Caco-2 (cell line): ENCODE measurements at regions not wholly inside any gene's neighbourhood (a gene's known extent, or its start where the extent isn't known, plus 50 kb on each side); places are given as distances from the start of the nearest gene placed in this dataset.

ENCODE experiments used
- BruUV-seq: library from RNA; stranded (reverse); fragments of 400-500 nt; replicated peaks from 2 replicates; lab custom pipeline; 2021; lab: Mats Ljungman, UMichigan
- CTCF ChIA-PET: fragments of 300-600 bp; sonication (Branson Sonifier 250); formaldehyde crosslinking; loops from one replicate; lab custom pipeline; 2022; ENCODE audit warnings: antibody characterized with exemption; lab: Charles Lee
- POLR2A ChIA-PET: fragments of 300-600 bp; sonication (Branson Sonifier 250); formaldehyde crosslinking; loops from one replicate; lab custom pipeline; 2022; ENCODE audit warnings: antibody characterized with exemption; lab: Charles Lee
- DNase-seq, 2 experiments: peaks; one replicate each; pipeline versions ENCODE4 v3.0.0 to v3.0.0-alpha.2; 2020 to 2022
- H3K27me3 ChIP-seq: replicated peaks from 2 replicates; pipeline ENCODE4 v1.6.0; 2011; ENCODE audit warnings: low read length; ENCODE audit not compliant: control insufficient read depth, insufficient read depth
- H3K36me3 ChIP-seq: 2 replicates; pipeline ENCODE4 v1.5.1; 2011; ENCODE audit warnings: low read length; ENCODE audit not compliant: control insufficient read depth, insufficient read depth
- H3K4me1 ChIP-seq: fragments of 250-450 bp; sonication (Bioruptor Pico); 2 replicates; pipeline ENCODE4 v1.5.1; 2020; ENCODE audit warnings: mild to moderate bottlenecking
- H3K4me3 ChIP-seq: 2 replicates; pipeline ENCODE4 v1.5.1; 2011; ENCODE audit warnings: low read depth, mild to moderate bottlenecking, control low read depth, low read length
- H3K9me3 ChIP-seq: fragments of 250-450 bp; sonication (Bioruptor Pico); 2 replicates; pipeline ENCODE4 v1.5.1; 2020; ENCODE audit warnings: mild to moderate bottlenecking, moderate library complexity
- H3K27ac Mint-ChIP-seq: one replicate; pipeline ENCODE4 v1.8.0; 2022; ENCODE audit warnings: mixed read lengths; ENCODE audit not compliant: unreplicated experiment
- H3K27me3 Mint-ChIP-seq: one replicate; pipeline ENCODE4 v1.8.0; 2022; ENCODE audit warnings: mixed read lengths; ENCODE audit not compliant: insufficient read depth, unreplicated experiment
- H3K36me3 Mint-ChIP-seq: one replicate; pipeline ENCODE4 v1.8.0; 2022; ENCODE audit warnings: mild to moderate bottlenecking, mixed read lengths; ENCODE audit not compliant: insufficient read depth, unreplicated experiment
- H3K4me1 Mint-ChIP-seq: one replicate; pipeline ENCODE4 v1.8.0; 2022; ENCODE audit warnings: low read depth, mixed read lengths; ENCODE audit not compliant: unreplicated experiment
- H3K4me3 Mint-ChIP-seq: one replicate; pipeline ENCODE4 v1.8.0; 2022; ENCODE audit warnings: mild to moderate bottlenecking, moderate library complexity, mixed read lengths; ENCODE audit not compliant: unreplicated experiment
- H3K9me3 Mint-ChIP-seq: one replicate; pipeline ENCODE4 v1.8.0; 2022; ENCODE audit warnings: mixed read lengths; ENCODE audit not compliant: unreplicated experiment
- CTCF ChIP-seq, 2 experiments: fragments of 200-600 bp in 1 of 2; IDR thresholded peaks; 1 replicate in 1 of 2; 2 replicates in 1 of 2; pipeline versions ENCODE4 v1.5.1 to v1.8.0; 2011 to 2022; ENCODE audit warnings: antibody characterized with exemption in 1 of 2, control low read depth in 1 of 2, inconsistent platforms in 1 of 2, low read depth in 1 of 2, low read length in 1 of 2, mild to moderate bottlenecking in 1 of 2, moderate library complexity in 1 of 2; ENCODE audit not compliant: insufficient read depth in 1 of 2, severe bottlenecking in 1 of 2, unreplicated experiment in 1 of 2
- intact Hi-C: fragments of 100-400 bp; cut with micrococcal nuclease; formaldehyde crosslinking; loops from one replicate; pipeline ENCODE4 v1.10.0; 2022; ENCODE audit not compliant: unreplicated experiment

- intact Hi-C loops: no loop called here
- no peaks in the 10 kb centered on the region for H3K4me1 Mint-ChIP-seq
- no TSS peak for BruUV-seq
- TF ChIP-seq CTCF (IDR thresholded peaks at IDR 0.05; ENCODE audit: insufficient read depth in 1 of 2, low read depth in 1 of 2, low read length in 1 of 2, severe bottlenecking in 1 of 2, unreplicated experiment in 1 of 2): no peak
- H3K27me3 Mint-ChIP-seq: no peaks in the 10 kb centered on the region
- Histone ChIP-seq H3K4me1 (no peaks in the 10 kb centered on the region), H3K36me3 (no peaks in the 10 kb centered on the region), H3K27me3 (no peaks in the 10 kb centered on the region), H3K4me3 (no peak overlapping the region), H3K9me3 (no peaks in the 10 kb centered on the region)
- no peak overlapping the region for H3K27ac Mint-ChIP-seq
- CTCF ChIA-PET: no interaction called here
- H3K9me3 Mint-ChIP-seq: no peaks in the 10 kb centered on the region
- POLR2A ChIA-PET: no interaction called here
- no peak for DNase-seq
- H3K36me3 Mint-ChIP-seq: no peaks in the 10 kb centered on the region
- H3K4me3 Mint-ChIP-seq: no peak overlapping the region
Measured at GRCh38 chr21:24205319-24205718, 1402.0 kb downstream of the MRPL39 start.

- H3K27ac Mint-ChIP-seq: no peak overlapping the region
- H3K36me3 Mint-ChIP-seq: no peaks in the 10 kb centered on the region
- no peaks in the 10 kb centered on the region for H3K27me3 Mint-ChIP-seq
- Histone ChIP-seq H3K9me3 (no peaks in the 10 kb centered on the region), H3K27me3 (no peaks in the 10 kb centered on the region), H3K36me3 (no peaks in the 10 kb centered on the region), H3K4me3 (no peak overlapping the region), H3K4me1 (no peaks in the 10 kb centered on the region)
- no peak for TF ChIP-seq CTCF (IDR thresholded peaks at IDR 0.05; ENCODE audit: insufficient read depth in 1 of 2, low read depth in 1 of 2, low read length in 1 of 2, severe bottlenecking in 1 of 2, unreplicated experiment in 1 of 2)
- BruUV-seq: no TSS peak
- ChIA-PET POLR2A (no interaction called here), CTCF (no interaction called here)
- no peak overlapping the region for H3K4me3 Mint-ChIP-seq
- DNase-seq: no peak
- H3K9me3 Mint-ChIP-seq: no peaks in the 10 kb centered on the region
- no peaks in the 10 kb centered on the region for H3K4me1 Mint-ChIP-seq
- intact Hi-C loops: no loop called here
Measured at GRCh38 chr21:24204641-24205040, 1402.6 kb downstream of the MRPL39 start.

GRCh38 chr21:24200052-24200451, 1407.2 kb downstream of the MRPL39 start:
- no peaks in the 10 kb centered on the region for H3K4me1 Mint-ChIP-seq
- CTCF ChIA-PET: no interaction called here
- no peak overlapping the region for H3K4me3 ChIP-seq
- BruUV-seq: no TSS peak
- no peaks in the 10 kb centered on the region for H3K27me3 ChIP-seq
- intact Hi-C loops: no loop called here
- H3K9me3 Mint-ChIP-seq: no peaks in the 10 kb centered on the region
- H3K4me1 ChIP-seq: no peaks in the 10 kb centered on the region
- no peaks in the 10 kb centered on the region for H3K36me3 Mint-ChIP-seq
- no peak overlapping the region for H3K4me3 Mint-ChIP-seq
- no peaks in the 10 kb centered on the region for H3K36me3 ChIP-seq
- TF ChIP-seq CTCF (IDR thresholded peaks at IDR 0.05; ENCODE audit: insufficient read depth in 1 of 2, low read depth in 1 of 2, low read length in 1 of 2, severe bottlenecking in 1 of 2, unreplicated experiment in 1 of 2): no peak
- POLR2A ChIA-PET: no interaction called here
- H3K9me3 ChIP-seq: no peaks in the 10 kb centered on the region
- H3K27ac Mint-ChIP-seq: no peak overlapping the region
- no peak for DNase-seq
- no peaks in the 10 kb centered on the region for H3K27me3 Mint-ChIP-seq
